Endothelial cell of umbilical vein (primary cell): ENCODE measurements at regions not wholly inside any gene's neighbourhood (a gene's known extent, or its start where the extent isn't known, plus 50 kb on each side); places are given as distances from the start of the nearest gene placed in this dataset.

Experiments
- MAX ChIP-seq: IDR thresholded peaks from 2 replicates; pipeline ENCODE4 v1.6.1; 2011; ENCODE audit not compliant: insufficient read depth, insufficient read length
- POLR2A ChIP-seq: IDR thresholded peaks from 2 replicates; pipeline ENCODE4 v1.6.1; 2012; ENCODE audit warnings: low read depth, mild to moderate bottlenecking, control low read depth, low read length

- TF ChIP-seq POLR2A (no peak), MAX (no peak)
Measured at GRCh38 chr2:120454654-120455385, 108.9 kb downstream of the INHBB start.
